GM12873 (cell line): ENCODE measurements at regions not wholly inside any gene's neighbourhood (a gene's known extent, or its start where the extent isn't known, plus 50 kb on each side); places are given as distances from the start of the nearest gene placed in this dataset.

Experiments used
- CTCF ChIP-seq: IDR thresholded peaks from 2 replicates; pipeline ENCODE4 v1.5.1; 2012; ENCODE audit warnings: low read depth, mild to moderate bottlenecking, moderate library complexity, low read length, control low read depth; ENCODE audit not compliant: insufficient read depth; ENCODE audit errors: missing control alignments

DNA sequence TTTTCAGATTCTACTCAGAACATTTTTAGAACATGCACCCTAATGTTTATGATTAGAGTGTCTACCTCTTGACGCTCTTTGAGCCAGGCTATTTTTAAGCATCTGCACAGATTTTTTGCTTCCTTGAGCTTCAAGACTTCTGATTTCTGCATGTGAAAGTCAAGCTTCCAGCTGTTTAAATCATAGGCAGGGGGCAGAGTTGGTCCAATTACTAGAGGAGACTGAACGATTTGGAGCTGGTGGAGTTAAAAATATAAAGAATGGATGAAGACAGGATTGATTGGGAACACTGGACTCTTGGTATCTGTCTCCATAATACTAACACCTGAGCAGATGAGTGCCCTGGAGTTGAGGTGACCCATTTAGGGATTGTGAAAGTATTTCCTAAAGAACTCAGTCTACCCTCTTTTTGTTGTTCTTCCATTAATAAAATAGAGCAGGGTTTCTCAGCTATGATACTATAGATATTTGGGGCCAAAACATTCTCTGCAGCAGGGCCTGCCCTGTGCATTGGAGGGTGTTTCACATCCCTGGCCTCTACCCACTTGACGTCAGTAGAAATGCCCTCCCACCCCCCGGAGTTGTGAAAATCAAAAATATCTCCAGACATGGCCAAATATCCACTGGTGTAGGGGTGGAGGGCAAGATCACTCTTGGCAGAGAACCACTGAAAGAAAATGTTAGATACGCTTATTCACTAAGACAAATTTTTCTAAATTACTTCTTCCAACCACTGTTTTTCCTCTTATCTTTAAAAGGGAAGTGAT lies 160.1 kb downstream of the COG6 start:
- no peak for TF ChIP-seq CTCF

DNA sequence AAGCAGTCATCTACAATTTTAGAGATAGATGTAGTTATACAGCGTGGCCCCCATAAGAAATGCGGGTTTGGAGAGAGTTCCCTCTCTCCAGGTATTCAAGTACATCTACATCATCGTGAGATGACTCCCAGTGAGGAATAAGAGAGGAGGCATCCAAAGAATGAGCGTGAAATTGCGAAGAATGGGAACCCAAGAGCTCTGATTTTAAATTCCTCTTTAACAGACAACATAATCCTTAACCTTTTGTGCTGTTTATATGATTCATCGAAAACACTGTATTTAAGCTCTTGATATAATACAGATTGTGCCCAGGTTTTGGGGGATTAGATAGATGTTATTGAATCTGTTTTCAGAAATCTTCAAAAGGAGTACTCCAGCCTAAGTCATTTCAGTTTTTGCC lies 161.5 kb downstream of the COG6 start:
- TF ChIP-seq CTCF: no peak

DNA sequence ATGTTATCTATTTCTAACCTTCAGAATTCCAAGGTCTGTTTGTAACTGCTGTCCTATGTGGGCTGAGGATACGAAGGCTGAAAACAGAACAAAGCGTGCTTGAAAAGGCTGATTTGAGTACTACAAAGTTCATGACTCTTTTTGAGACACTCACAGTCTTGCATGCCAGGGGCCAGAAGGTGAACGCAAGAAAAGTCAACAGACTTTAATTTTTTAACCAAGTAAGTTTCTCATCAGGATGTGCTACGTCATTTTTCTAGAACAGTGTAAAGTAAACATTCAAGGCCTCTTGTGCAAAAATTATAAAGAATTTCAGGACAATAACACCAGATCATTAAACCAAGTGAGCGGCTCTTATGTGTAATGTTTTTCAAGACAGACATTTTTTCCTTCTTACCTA lies 163.5 kb downstream of the COG6 start:
- no peak for TF ChIP-seq CTCF

- no peak for TF ChIP-seq CTCF
Observed at GRCh38 chr13:39820606-39821005, 165.1 kb downstream of the COG6 start.

DNA sequence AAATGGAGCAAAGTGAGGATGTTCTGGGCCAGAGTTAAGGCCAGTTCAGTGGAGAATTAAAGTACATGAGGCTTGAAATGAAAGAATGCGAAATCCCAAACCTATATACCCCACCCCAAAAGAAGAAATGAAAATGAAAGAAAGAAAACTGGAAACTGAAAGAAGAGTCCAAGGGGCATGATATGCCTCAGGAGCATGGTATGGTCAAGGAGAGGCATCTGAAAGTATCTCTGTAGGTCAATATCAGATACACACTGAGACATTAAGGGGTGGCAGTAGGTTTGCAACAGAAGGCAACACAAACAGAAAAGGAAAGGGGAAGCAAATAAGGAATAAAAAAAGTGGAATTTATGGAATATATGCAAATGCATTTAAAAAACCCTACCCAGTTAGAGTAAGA lies 166.5 kb downstream of the COG6 start:
- no peak for TF ChIP-seq CTCF

DNA sequence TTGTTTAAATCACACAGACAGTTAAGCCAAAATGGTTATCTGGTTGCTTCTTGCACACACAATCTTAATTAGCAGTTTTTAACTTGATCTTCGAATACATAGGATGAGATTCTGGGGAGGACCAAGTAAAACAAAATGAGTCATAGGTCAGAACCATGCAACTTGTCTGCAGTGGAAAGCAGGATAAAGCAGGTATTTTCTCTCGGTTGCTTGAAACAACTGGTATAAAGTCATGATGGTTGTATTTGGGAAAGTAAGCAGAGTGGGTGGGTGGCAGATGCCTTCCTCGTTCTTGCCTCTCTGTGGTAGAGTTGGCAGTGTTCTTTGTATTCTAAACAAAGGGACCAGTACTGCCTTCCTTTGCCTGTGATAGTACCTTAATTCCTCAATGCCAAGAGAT lies 167.0 kb downstream of the COG6 start:
- TF ChIP-seq CTCF: no peak

- no peak for TF ChIP-seq CTCF
Observed at GRCh38 chr13:39823063-39823713, 167.7 kb downstream of the COG6 start.
